ENCODE measurements at regions not wholly inside any gene's neighbourhood (a gene's known extent, or its start where the extent isn't known, plus 50 kb on each side); places are given as distances from the start of the nearest gene placed in this dataset.

DNA sequence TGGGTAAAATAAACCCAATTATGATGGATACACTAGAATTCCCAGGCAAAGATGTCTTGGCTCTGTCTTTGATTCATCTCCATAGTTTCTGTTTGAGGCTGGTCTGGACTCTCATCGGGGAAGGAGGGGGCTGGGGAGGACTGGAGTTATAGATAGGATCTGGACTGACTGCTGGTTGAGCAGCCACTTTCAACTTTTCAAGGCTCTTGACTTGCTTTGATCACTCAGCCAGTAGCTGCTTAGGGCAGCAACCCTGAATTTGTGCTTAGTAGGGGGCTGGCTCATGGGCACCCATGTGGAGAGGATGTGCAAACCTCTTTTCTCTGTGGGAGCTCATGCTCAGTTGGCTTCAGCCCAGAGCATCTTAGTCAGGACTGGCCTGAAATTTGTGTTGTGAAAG is 114.0 kb upstream of the NEDD9 start (continued):
- peak in 1 of 2 experiments; percentile 19; a peak in 1 of 4 replicates for TF ChIP-seq BHLHE40 (IDR thresholded peaks at IDR 0.05; ENCODE audit: borderline replicate concordance in 1 of 2, low read depth in 2 of 2, low read length in 1 of 2)
- no peak for TF ChIP-seq NR2C1 (IDR thresholded peaks at IDR 0.05)
- TF ChIP-seq SUZ12 (IDR thresholded peaks at IDR 0.05; ENCODE audit: unreplicated experiment): no peak
- peak; percentile 93 for TF ChIP-seq TCF7 (IDR thresholded peaks at IDR 0.05; ENCODE audit: borderline replicate concordance)
- no peak for TF ChIP-seq BACH1 (IDR thresholded peaks at IDR 0.05; ENCODE audit: borderline replicate concordance)
- no peak for TF ChIP-seq SMARCA5 (IDR thresholded peaks at IDR 0.05)
- TF ChIP-seq RFX5 (IDR thresholded peaks at IDR 0.05; ENCODE audit: low read depth, low read length): no peak
- no peak for TF ChIP-seq CHD2 (IDR thresholded peaks at IDR 0.05; ENCODE audit: borderline replicate concordance, low read depth, low read length)
- TF ChIP-seq, protein P1, sequence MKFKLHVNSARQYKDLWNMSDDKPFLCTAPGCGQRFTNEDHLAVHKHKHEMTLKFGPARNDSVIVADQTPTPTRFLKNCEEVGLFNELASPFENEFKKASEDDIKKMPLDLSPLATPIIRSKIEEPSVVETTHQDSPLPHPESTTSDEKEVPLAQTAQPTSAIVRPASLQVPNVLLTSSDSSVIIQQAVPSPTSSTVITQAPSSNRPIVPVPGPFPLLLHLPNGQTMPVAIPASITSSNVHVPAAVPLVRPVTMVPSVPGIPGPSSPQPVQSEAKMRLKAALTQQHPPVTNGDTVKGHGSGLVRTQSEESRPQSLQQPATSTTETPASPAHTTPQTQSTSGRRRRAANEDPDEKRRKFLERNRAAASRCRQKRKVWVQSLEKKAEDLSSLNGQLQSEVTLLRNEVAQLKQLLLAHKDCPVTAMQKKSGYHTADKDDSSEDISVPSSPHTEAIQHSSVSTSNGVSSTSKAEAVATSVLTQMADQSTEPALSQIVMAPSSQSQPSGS (IDR thresholded peaks at IDR 0.05; ENCODE audit: low read length): no peak
- TF ChIP-seq, protein P2, sequence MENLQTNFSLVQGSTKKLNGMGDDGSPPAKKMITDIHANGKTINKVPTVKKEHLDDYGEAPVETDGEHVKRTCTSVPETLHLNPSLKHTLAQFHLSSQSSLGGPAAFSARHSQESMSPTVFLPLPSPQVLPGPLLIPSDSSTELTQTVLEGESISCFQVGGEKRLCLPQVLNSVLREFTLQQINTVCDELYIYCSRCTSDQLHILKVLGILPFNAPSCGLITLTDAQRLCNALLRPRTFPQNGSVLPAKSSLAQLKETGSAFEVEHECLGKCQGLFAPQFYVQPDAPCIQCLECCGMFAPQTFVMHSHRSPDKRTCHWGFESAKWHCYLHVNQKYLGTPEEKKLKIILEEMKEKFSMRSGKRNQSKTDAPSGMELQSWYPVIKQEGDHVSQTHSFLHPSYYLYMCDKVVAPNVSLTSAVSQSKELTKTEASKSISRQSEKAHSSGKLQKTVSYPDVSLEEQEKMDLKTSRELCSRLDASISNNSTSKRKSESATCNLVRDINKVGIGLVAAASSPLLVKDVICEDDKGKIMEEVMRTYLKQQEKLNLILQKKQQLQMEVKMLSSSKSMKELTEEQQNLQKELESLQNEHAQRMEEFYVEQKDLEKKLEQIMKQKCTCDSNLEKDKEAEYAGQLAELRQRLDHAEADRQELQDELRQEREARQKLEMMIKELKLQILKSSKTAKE (IDR thresholded peaks at IDR 0.05; ENCODE audit: low read depth, poor library complexity, severe bottlenecking): peak; percentile 27
- TF ChIP-seq, protein P3, sequence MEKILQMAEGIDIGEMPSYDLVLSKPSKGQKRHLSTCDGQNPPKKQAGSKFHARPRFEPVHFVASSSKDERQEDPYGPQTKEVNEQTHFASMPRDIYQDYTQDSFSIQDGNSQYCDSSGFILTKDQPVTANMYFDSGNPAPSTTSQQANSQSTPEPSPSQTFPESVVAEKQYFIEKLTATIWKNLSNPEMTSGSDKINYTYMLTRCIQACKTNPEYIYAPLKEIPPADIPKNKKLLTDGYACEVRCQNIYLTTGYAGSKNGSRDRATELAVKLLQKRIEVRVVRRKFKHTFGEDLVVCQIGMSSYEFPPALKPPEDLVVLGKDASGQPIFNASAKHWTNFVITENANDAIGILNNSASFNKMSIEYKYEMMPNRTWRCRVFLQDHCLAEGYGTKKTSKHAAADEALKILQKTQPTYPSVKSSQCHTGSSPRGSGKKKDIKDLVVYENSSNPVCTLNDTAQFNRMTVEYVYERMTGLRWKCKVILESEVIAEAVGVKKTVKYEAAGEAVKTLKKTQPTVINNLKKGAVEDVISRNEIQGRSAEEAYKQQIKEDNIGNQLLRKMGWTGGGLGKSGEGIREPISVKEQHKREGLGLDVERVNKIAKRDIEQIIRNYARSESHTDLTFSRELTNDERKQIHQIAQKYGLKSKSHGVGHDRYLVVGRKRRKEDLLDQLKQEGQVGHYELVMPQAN (conservative IDR thresholded peaks at IDR 0.05): no peak
- TF ChIP-seq GABPA (IDR thresholded peaks at IDR 0.05; ENCODE audit: low read depth): no peak
- no peak for TF ChIP-seq YY1 (IDR thresholded peaks at IDR 0.05; ENCODE audit: low read depth, low read length)
- no peak for TF ChIP-seq MYB (IDR thresholded peaks at IDR 0.05; ENCODE audit: borderline replicate concordance, low read depth, low read length)
- 0 out of 2 replicates have a peak, but pooled peaks have one; percentile 9 for TF ChIP-seq TCF3 (IDR thresholded peaks at IDR 0.05; ENCODE audit: borderline replicate concordance, insufficient read depth, low read depth, low read length)
- TF ChIP-seq ZZZ3 (IDR thresholded peaks at IDR 0.05; ENCODE audit: control insufficient read depth, insufficient read length, low read depth): no peak
- TF ChIP-seq ZNF207 (IDR thresholded peaks at IDR 0.05; ENCODE audit: borderline replicate concordance): no peak
- TF ChIP-seq SPI1 (IDR thresholded peaks at IDR 0.05; ENCODE audit: borderline replicate concordance, insufficient read depth, low read depth, low read length): no peak
- TF ChIP-seq ESRRA (IDR thresholded peaks at IDR 0.05; ENCODE audit: low read length): no peak
- TF ChIP-seq, protein P4, sequence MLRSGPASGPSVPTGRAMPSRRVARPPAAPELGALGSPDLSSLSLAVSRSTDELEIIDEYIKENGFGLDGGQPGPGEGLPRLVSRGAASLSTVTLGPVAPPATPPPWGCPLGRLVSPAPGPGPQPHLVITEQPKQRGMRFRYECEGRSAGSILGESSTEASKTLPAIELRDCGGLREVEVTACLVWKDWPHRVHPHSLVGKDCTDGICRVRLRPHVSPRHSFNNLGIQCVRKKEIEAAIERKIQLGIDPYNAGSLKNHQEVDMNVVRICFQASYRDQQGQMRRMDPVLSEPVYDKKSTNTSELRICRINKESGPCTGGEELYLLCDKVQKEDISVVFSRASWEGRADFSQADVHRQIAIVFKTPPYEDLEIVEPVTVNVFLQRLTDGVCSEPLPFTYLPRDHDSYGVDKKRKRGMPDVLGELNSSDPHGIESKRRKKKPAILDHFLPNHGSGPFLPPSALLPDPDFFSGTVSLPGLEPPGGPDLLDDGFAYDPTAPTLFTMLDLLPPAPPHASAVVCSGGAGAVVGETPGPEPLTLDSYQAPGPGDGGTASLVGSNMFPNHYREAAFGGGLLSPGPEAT (IDR thresholded peaks at IDR 0.05; ENCODE audit: low read depth): no peak
- TF ChIP-seq SMC3 (IDR thresholded peaks at IDR 0.05; ENCODE audit: borderline replicate concordance, low read length): 0 out of 2 replicates have a peak, but pooled peaks have one; percentile 1
- no peak for TF ChIP-seq CREB1 (IDR thresholded peaks at IDR 0.05; ENCODE audit: low read depth)
- TF ChIP-seq CHD4 (IDR thresholded peaks at IDR 0.05): no peak
- TF ChIP-seq ZBED1 (IDR thresholded peaks at IDR 0.05; ENCODE audit: borderline replicate concordance): no peak
- no peak for TF ChIP-seq FOXM1 (IDR thresholded peaks at IDR 0.05; ENCODE audit: low read depth, low read length)
- TF ChIP-seq IRF4 (IDR thresholded peaks at IDR 0.05; ENCODE audit: low read depth, low read length): no peak
- no peak for TF ChIP-seq TARDBP (IDR thresholded peaks at IDR 0.05; ENCODE audit: borderline replicate concordance)

Measured in GM12878 (cell line).